Right hindlimb (tissue), 1 donor: ENCODE measurements at regions not wholly inside any gene's neighbourhood (a gene's known extent, or its start where the extent isn't known, plus 50 kb on each side); places are given as distances from the start of the nearest gene placed in this dataset.

Experiments used
- DNase-seq: peaks from one replicate; pipeline ENCODE4 v3.0.0-alpha.2; 2018

DNA sequence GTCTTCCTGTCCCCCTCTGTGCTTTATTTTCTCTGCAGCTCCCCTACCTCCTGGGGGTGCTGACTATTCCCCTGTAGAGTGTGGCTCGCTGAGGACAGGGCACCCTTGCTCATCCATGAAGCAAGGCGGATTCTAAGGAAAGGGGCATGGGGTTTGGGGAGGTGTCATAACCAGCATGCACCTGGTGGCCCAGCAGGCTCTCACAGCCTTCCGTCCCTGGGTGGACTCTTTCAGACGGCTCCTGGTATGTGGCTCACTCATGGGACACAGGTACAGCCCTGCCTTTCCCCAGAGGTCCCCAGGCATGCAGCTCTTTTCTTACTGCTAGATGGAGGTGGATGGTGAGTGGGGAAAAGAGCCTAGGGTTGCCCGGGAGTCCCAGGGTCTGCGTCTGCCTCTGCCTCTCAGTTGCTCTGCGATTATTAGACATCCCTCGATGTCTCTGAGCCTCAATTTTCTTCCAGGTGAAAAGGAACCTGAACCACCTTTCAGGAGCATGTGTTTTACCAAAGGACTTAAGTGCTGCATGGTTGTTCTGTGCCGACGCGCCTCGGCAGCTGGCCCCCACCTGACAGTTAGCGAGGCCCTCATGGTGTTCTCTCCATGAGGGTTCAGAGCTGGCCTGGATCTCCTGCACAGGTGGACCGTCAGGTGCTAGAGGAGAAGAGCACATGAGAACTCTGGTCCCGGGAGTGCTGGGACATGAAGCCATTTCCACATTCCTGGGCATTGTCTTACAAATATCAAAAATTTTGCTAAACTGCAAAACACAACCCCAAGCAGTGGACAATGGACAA is 172.5 kb upstream of the SHH start:
- DNase-seq, result no peak

DNA sequence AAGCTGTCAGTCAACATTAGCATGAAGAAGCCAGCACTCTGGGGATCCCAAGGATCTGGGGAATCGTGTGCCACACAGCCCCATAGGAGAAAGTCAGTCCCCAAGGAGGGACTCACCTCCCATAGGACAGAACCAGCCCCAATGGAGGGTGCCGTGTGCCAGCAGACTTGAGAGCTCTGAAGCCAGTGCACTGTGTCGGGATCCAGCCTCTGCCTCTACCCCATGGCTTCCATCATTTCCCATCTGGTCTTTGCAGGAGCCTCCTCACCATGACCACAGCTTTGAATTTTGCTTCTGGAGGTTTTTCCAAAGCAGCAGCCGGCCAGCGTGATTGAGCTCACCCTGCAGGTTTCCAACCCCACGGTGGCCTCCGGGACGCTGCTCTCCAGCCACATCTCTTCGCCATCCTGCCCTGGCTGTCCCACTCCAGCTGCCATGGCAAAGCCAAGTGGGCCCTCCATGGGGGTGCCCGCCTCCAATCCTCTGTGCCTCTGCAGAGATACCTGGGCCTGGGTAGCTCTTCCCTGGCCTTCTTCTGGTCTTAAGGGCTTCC is 171.8 kb upstream of the SHH start:
- no peak for DNase-seq

GRCh38 chr7:155983176-155983815 is 171.0 kb upstream of the SHH start:
- no peak for DNase-seq

DNA sequence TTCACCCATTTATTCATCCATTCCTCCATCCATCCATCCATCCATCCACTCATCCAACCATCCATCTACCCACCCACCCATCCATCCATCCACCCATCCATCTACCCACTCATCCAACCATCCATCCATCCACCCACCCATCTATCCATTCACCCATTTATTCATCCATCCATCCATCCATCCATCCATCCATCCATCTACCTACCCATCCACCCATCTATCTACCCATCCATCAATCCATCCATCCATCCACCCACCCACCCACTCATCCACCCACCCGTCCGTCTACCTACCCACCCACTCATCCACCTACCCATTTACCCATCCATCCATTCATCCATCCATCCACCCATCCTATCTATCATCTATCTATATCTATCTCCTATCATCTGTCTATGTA is 169.4 kb upstream of the SHH start:
- DNase-seq, result no peak

- no peak for DNase-seq
Measured at GRCh38 chr7:155980841-155981240, 168.6 kb upstream of the SHH start.

DNA sequence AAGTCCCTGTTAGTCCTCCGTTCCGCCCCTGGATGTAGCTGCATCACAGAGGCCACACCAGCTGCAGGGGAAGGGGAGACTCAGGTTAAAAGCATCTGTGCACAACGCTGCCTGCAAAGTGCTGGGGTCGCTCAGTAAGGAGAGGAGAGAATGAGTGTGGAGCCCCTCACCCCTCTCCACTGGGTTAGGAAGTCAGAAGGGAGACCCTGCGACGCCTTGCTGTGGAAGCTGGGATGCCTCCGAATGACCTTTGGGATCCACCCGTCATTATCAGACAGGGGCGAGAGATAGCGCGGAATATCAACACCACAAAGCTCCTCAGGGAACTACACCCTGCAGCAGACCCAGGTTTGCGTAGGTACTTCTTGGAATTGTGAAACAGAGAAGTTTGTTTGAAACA is 167.7 kb upstream of the SHH start:
- no peak for DNase-seq

DNA sequence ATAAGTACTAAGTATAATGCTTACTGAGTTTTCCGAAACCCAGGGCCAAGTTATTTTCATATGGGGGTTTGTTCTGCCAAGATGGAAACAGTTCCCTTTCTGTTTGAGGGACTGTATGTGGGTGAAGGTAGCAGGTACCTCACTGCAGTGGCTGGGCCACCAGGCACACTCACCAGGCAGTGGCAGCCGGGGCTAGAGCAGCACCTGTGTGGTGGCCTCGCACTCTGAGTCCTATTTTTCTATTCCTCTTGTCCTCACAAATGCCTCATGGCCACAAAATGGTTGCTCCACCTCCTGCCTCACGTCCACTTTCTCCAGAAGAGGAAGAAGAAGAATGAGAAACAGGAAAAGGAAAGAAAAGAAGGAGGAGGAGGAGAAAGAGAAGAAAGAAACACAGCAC is 167.3 kb upstream of the SHH start:
- DNase-seq, result no peak

- DNase-seq, result no peak
Measured at GRCh38 chr7:155975490-155975889, 163.2 kb upstream of the SHH start.

- DNase-seq, result no peak
Measured at GRCh38 chr7:155974186-155974897, 162.1 kb upstream of the SHH start.

- DNase-seq, result no peak
Measured at GRCh38 chr7:155973451-155973997, 161.3 kb upstream of the SHH start.

- no peak for DNase-seq
Measured at GRCh38 chr7:155972651-155973390, 160.6 kb upstream of the SHH start.

- DNase-seq, result no peak
Measured at GRCh38 chr7:155972247-155972646, 160.0 kb upstream of the SHH start.

GRCh38 chr7:155971180-155971770 is 159.0 kb upstream of the SHH start:
- no peak for DNase-seq

DNA sequence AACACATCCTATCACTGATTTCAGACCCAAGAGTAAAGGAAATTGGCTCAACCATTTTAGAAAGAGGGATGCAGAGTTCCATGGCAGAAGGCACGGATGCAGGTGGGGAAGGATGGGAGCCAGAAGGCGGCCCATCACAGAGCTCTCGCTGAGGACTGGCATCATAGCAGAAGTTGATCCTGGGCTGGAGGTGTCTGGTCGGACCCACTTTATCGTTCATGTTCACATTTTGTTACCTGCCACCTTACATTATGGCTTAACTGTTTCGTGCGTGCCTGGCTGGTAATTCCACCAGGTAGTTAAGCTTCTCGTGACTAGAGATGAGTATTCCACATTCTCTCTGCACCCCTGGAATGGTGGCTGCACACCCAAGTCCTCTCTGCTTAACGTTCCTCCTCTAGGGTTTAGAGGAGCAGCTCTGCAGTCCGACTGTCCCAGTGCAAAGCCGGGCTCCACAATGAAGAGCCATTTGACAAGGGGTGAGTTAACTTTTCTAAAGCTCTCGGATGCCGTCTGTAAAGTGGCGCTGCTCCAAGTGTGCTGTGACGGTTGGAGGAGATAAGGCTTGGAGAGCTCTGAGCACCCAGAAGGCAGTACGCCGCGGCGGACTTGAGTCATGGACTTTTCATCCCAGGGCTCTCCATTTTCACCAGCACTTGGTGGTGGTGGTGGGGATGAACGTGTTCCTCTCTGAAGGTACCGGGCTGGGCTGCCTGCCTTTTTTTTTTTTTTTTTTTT is 157.1 kb upstream of the SHH start:
- no peak for DNase-seq

DNA sequence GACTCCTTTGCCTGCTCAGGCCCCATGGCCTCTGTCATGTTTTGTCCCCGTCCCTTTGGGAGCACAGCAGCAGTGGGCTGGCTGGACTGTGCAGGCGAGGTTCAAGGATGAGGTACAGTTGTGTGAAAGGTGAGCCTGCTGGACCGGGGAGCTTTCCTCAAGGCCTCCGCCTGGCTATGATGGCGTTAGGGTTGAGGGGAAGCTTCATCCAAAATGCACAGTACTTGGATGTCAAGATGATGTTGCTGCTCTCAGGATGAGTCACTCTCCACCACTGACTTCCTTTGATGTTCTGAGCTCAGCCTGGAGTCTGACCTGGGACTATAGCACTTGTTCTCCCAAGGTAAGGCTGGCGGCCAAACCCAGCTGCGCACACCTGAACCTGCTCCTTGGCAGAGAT is 152.7 kb upstream of the SHH start:
- DNase-seq, result no peak

DNA sequence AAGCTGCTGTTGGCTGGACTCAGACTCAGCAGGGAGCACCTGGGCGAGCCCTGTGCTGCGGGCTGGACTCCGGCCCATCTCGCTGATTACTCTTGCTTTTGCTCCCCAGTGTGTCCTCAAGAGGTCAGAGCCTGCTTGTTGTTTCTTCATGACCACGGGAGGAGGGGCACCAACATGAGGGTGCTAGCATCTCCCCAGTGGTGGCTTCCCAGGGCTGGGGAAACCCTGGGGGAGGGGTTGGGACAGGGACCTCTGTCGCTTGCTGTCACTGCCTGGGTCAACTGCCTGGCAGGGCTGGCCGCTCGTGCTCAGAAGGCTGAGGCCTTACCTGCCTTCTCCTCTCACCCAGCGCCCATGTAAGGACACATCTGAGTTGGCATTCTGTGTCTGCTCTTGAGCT is 152.3 kb upstream of the SHH start:
- DNase-seq, result no peak

DNA sequence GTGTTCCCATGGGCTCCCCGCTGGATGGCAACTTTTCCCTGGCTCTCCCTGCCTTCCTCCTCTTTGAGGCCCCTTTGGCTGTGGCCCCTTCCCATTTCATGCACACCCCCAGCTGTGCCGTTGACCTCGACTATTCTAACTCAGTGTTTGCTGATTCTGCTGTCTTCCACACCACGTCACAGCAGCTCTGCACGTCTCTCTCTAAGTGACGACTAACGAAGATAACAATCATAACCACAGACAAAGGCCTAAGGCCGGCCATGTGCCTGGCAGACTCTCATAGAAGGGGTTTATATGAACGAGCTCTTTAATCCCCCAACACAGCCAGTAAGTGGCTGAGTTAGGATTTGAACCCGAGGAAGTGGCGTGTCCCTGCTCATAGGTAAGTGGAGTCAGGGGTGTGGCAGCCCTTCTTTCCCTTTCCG is 151.5 kb upstream of the SHH start:
- DNase-seq, result no peak

- DNase-seq, result no peak
Measured at GRCh38 chr7:155963356-155963755, 151.1 kb upstream of the SHH start.

- no peak for DNase-seq
Measured at GRCh38 chr7:155962968-155963300, 150.7 kb upstream of the SHH start.

GRCh38 chr7:155962191-155962967 is 150.1 kb upstream of the SHH start:
- no peak for DNase-seq
